HCT116 (cell line): ENCODE measurements at regions not wholly inside any gene's neighbourhood (a gene's known extent, or its start where the extent isn't known, plus 50 kb on each side); places are given as distances from the start of the nearest gene placed in this dataset.
"Not testable (repeated sequence)": the region's sequence is repeated elsewhere in the genome, so short reads cannot be mapped to it uniquely, and the experiment has no call there.

Source experiments
- ATAC-seq: fragments of 200-7000 bp; cut with Tn5 transposase; 2 replicates; pipeline ENCODE4 v1.9.1; 2020; ENCODE audit warnings: mild to moderate bottlenecking, moderate library complexity
- BruUV-seq: library from RNA; stranded (reverse); fragments of 400-500 nt; replicated peaks from 2 replicates; lab custom pipeline; 2021; lab: Mats Ljungman, UMichigan
- CTCF ChIA-PET: fragments of 300-600 bp; sonication (Branson Sonifier 250); formaldehyde crosslinking; loops from one replicate; lab custom pipeline; 2021; ENCODE audit warnings: antibody characterized with exemption; lab: Charles Lee
- POLR2A ChIA-PET: fragments of 300-600, 350-600 bp; sonication (Branson Sonifier 250); formaldehyde crosslinking; loops from one replicate; lab custom pipeline; 2021; ENCODE audit warnings: antibody characterized with exemption; lab: Charles Lee
- RAD21 ChIA-PET, 2 experiments: fragments of 300-600 bp; sonication (Branson Sonifier 250); formaldehyde crosslinking; loops; one replicate each; lab custom pipeline; 2023; ENCODE audit warnings: low total read pairs in 2 of 2; ENCODE audit not compliant: uncharacterized antibody in 2 of 2, unreplicated experiment in 2 of 2, low non-redundant PET in 1 of 2; lab: Charles Lee
- DNase-seq: peaks from one replicate; pipeline ENCODE4 v3.0.0-alpha.2; 2010; ENCODE audit warnings: low read depth, low spot score
- H2AFZ ChIP-seq: fragments of 200-600 bp; shearing (Covaris generic), sonication (generic); 2 replicates; pipeline ENCODE4 v1.6.1; 2017; ENCODE audit warnings: low read depth, mixed run types, mixed read lengths, antibody characterized with exemption, low read length; ENCODE audit not compliant: poor library complexity, severe bottlenecking
- H3K27ac ChIP-seq: 2 replicates; pipeline ENCODE4 v1.5.1; 2012; ENCODE audit warnings: low read depth, low read length
- H3K27me3 ChIP-seq: fragments of 200-600 bp; sonication (generic); 2 replicates; pipeline ENCODE4 v1.6.1; 2016; ENCODE audit warnings: mixed run types, low read length, mixed read lengths; ENCODE audit not compliant: insufficient read depth
- H3K36me3 ChIP-seq, 2 experiments: fragments of 200-500 bp in 1 of 2; fragments of 200-600 bp in 1 of 2; sonication (Bioruptor generic) in 1 of 2; sonication (generic) in 1 of 2; 2 replicates each; pipeline versions ENCODE4 v1.5.1 to v1.6.1; 2014 to 2016; ENCODE audit warnings: low read length in 2 of 2, inconsistent platforms in 1 of 2, mixed read lengths in 1 of 2, mixed run types in 1 of 2; ENCODE audit not compliant: insufficient read depth in 2 of 2, control insufficient read depth in 1 of 2
- H3K4me1 ChIP-seq, 2 experiments: fragments of 200-600 bp in 1 of 2; sonication (generic) in 1 of 2; 2 replicates each; pipeline versions ENCODE4 v1.5.1 to v1.6.1; 2012 to 2017; ENCODE audit warnings: low read length in 2 of 2, inconsistent platforms in 1 of 2, mild to moderate bottlenecking in 1 of 2, mixed read lengths in 1 of 2, mixed run types in 1 of 2, moderate library complexity in 1 of 2; ENCODE audit not compliant: insufficient read depth in 2 of 2, control insufficient read depth in 1 of 2
- H3K4me2 ChIP-seq: fragments of 200-600 bp; sonication (generic); 2 replicates; pipeline ENCODE4 v1.6.1; 2017; ENCODE audit warnings: mixed run types, low read length, mixed read lengths
- H3K4me3 ChIP-seq, 2 experiments: fragments of 200-600 bp in 1 of 2; sonication (generic) in 1 of 2; replicated peaks in 1 of 2; 2 replicates each; pipeline ENCODE4 v1.5.1; 2011 to 2016; ENCODE audit warnings: low read length in 2 of 2, control low read depth in 1 of 2, low read depth in 1 of 2, mild to moderate bottlenecking in 1 of 2, mixed read lengths in 1 of 2, mixed run types in 1 of 2
- H3K79me2 ChIP-seq: fragments of 200-600 bp; sonication (generic); 2 replicates; pipeline ENCODE4 v1.6.1; 2017; ENCODE audit warnings: mild to moderate bottlenecking, mixed run types, low read length, moderate library complexity, mixed read lengths; ENCODE audit not compliant: insufficient read depth
- H3K9ac ChIP-seq: fragments of 200-600 bp; sonication (generic); 2 replicates; pipeline ENCODE4 v1.6.1; 2016; ENCODE audit warnings: low read length, mixed read lengths
- H3K9me2 ChIP-seq: fragments of 200-600 bp; sonication (generic), shearing (Covaris generic); 2 replicates; pipeline ENCODE4 v1.6.1; 2017; ENCODE audit warnings: mixed run types, mild to moderate bottlenecking, moderate library complexity; ENCODE audit not compliant: insufficient read depth
- H3K9me3 ChIP-seq, 2 experiments: fragments of 200-500 bp in 1 of 2; fragments of 200-600 bp in 1 of 2; sonication (Bioruptor generic) in 1 of 2; sonication (generic) in 1 of 2; 2 replicates each; pipeline ENCODE4 v1.6.1; 2014 to 2017; ENCODE audit warnings: low read length in 2 of 2, mixed read lengths in 2 of 2, inconsistent platforms in 1 of 2, low read depth in 1 of 2, mild to moderate bottlenecking in 1 of 2, mixed run types in 1 of 2, moderate library complexity in 1 of 2; ENCODE audit not compliant: control insufficient read depth in 1 of 2, insufficient read depth in 1 of 2
- H4K20me1 ChIP-seq: fragments of 200-600 bp; sonication (generic), shearing (Covaris generic); 2 replicates; pipeline ENCODE4 v1.6.1; 2017; ENCODE audit warnings: mixed run types, mild to moderate bottlenecking, moderate library complexity; ENCODE audit not compliant: insufficient read depth
- intact Hi-C: fragments of 100-400 bp; cut with micrococcal nuclease; formaldehyde crosslinking; loops from 2 replicates; pipeline ENCODE4 v1.10.0; 2022

- DNase-seq, H3K4me3 ChIP-seq, BruUV-seq, H4K20me1 ChIP-seq, H2AFZ ChIP-seq, H3K27me3 ChIP-seq, ATAC-seq, H3K27ac ChIP-seq, H3K9me3 ChIP-seq, H3K36me3 ChIP-seq, CTCF ChIA-PET, H3K4me2 ChIP-seq, H3K4me1 ChIP-seq, RAD21 ChIA-PET, H3K9ac ChIP-seq, H3K9me2 ChIP-seq, H3K79me2 ChIP-seq, POLR2A ChIA-PET: not testable (repeated sequence)
- intact Hi-C loops = loop anchor here (10.0 kb wide), 1 partner anchor 279 kb away; the partner anchor contains the start of gene SPNS1
These were observed 152.6 kb downstream of the NPIPB11 start for GRCh38 chr16:29253716-29254590.

DNA sequence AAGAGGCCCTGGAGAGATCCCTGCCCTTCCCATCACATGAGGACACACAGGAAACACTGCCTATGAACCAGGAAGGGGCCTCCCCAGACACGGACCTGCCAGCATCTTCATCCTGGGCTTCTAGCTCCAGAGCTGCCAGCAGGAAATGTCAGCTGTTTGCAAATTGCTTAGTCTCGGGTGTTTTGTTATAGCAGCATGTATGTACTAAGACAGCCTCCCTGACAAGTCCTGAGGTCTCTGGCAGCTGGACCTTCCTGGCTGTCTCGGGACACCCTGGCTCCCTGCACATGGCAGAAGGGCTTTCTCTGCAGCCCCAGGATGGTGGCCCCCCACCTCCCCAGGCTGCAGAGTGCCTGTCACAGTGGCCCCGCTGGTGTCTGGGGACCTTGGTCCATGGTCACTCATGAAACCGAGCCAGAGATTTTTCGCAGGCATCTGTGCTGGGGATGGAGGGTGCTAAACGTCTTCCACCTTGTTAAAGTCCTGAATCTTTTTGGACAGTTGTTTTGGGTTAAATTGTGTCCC lies 153.4 kb downstream of the NPIPB11 start:
- H3K36me3 ChIP-seq, H2AFZ ChIP-seq, H3K9me2 ChIP-seq, H3K4me3 ChIP-seq, CTCF ChIA-PET, H3K9me3 ChIP-seq, H3K27ac ChIP-seq, H3K79me2 ChIP-seq, H3K9ac ChIP-seq, H3K4me1 ChIP-seq, DNase-seq, BruUV-seq, POLR2A ChIA-PET, ATAC-seq, H3K27me3 ChIP-seq, H4K20me1 ChIP-seq, RAD21 ChIA-PET, H3K4me2 ChIP-seq: not testable (repeated sequence)
- intact Hi-C loops = loop anchor here (10.0 kb wide), 1 partner anchor 278 kb away; the partner anchor contains the start of gene SPNS1

- H3K36me3 ChIP-seq, H4K20me1 ChIP-seq, H3K9me2 ChIP-seq, RAD21 ChIA-PET, H3K9me3 ChIP-seq, H3K4me1 ChIP-seq, ATAC-seq, BruUV-seq, DNase-seq, H3K9ac ChIP-seq, CTCF ChIA-PET, H3K4me2 ChIP-seq, H3K79me2 ChIP-seq, POLR2A ChIA-PET, H3K4me3 ChIP-seq, H2AFZ ChIP-seq, H3K27ac ChIP-seq, H3K27me3 ChIP-seq: not testable (repeated sequence)
- intact Hi-C loops = loop anchor here (10.0 kb wide), 1 partner anchor 278 kb away; the partner anchor contains the start of gene SPNS1
These were observed 154.2 kb downstream of the NPIPB11 start for GRCh38 chr16:29252311-29252710.

DNA sequence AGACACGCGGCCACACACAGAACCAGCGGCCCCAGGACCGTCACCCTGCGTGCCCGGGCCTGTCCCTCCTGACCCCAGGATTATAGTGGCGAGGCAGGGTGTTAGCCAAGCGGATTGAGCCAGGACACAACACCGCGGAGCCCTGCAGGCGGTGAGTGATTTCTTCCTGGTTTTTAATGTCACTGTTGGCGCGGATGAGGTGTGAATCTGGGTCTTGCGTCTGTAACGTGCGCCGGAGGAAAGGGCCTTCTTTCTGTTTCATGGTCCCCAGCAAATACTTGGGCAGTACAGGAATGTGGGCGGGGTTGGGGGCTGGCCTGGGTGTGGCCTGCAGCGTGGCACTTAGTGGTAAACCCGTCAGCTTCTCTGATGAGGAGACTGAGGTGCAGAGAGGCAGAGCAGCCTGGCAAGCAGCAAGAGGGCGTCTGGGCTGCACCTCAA lies 154.9 kb downstream of the NPIPB11 start:
- BruUV-seq, DNase-seq: not testable (repeated sequence)
- intact Hi-C loops = loop anchor here (10.0 kb wide), 1 partner anchor 277 kb away; the partner anchor contains the start of gene SPNS1

More for the DNA sequence above, 154.9 kb downstream of the NPIPB11 start:
- POLR2A ChIA-PET, H2AFZ ChIP-seq, H3K9ac ChIP-seq, H3K9me2 ChIP-seq, H3K36me3 ChIP-seq, H3K27me3 ChIP-seq, H3K4me2 ChIP-seq, H3K4me3 ChIP-seq, H3K9me3 ChIP-seq, RAD21 ChIA-PET, H3K4me1 ChIP-seq, H3K27ac ChIP-seq, CTCF ChIA-PET, H4K20me1 ChIP-seq, H3K79me2 ChIP-seq: not testable (repeated sequence)
- ATAC-seq = peak; percentile 62
